ENCODE measurements at regions not wholly inside any gene's neighbourhood (a gene's known extent, or its start where the extent isn't known, plus 50 kb on each side); places are given as distances from the start of the nearest gene placed in this dataset.

- Histone ChIP-seq H3K36me3 (replicated peaks in 1 of 2; ENCODE audit: control extremely low read depth in 1 of 2, control insufficient read depth in 1 of 2, extremely low read depth in 1 of 2, insufficient read depth in 2 of 2, low read length in 1 of 2) (no peaks in the 10 kb centered on the region), H3K27me3 (replicated peaks in 1 of 4; ENCODE audit: control extremely low read depth in 1 of 4, control insufficient read depth in 3 of 4, insufficient read depth in 4 of 4, low read length in 3 of 4) (no peaks in the 10 kb centered on the region), H3K9ac (ENCODE audit: low read length) (no peak overlapping the region), H3K4me1 (ENCODE audit: control insufficient read depth in 2 of 2, insufficient read depth in 2 of 2, low read length in 2 of 2) (no peaks in the 10 kb centered on the region), H3K27ac (ENCODE audit: low read length in 2 of 2) (no peak overlapping the region), H3K79me2 (ENCODE audit: control insufficient read depth, insufficient read depth, low read length) (no peaks in the 10 kb centered on the region), H2AFZ (ENCODE audit: insufficient read depth, low read depth, low read length, poor library complexity, severe bottlenecking) (no peak overlapping the region), H3K9me3 (ENCODE audit: control extremely low read depth in 1 of 3, control insufficient read depth in 2 of 3, insufficient read depth in 1 of 3, low read length in 2 of 3) (no peaks in the 10 kb centered on the region), H3K4me2 (replicated peaks; ENCODE audit: low read depth, low read length, poor library complexity, severe bottlenecking) (no peak overlapping the region), H3K4me3 (ENCODE audit: control extremely low read depth in 1 of 5, extremely low read depth in 1 of 5, insufficient read depth in 1 of 5, low read depth in 2 of 5, low read length in 4 of 5) (no peak overlapping the region), H4K20me1 (ENCODE audit: control insufficient read depth, insufficient read depth, low read length, poor library complexity, severe bottlenecking) (no peaks in the 10 kb centered on the region)
- Mint-ChIP-seq H3K27ac (no peak overlapping the region), H3K4me1 (no peaks in the 10 kb centered on the region), H3K4me3 (no peak overlapping the region), H3K27me3 (peaks cover 4% of the 10 kb centered on the region), H3K9me3 (ENCODE audit: insufficient read depth) (no peaks in the 10 kb centered on the region)
- TF ChIP-seq EZH2 (IDR thresholded peaks at IDR 0.05; ENCODE audit: borderline replicate concordance, insufficient read depth, low read depth, low read length, poor library complexity, severe bottlenecking) (no peak), CTCF (IDR thresholded peaks at IDR 0.05) (no peak)
- DNase-seq = no peak
- no CpG with 5 or more reads among the region's 3 CpGs for WGBS (ENCODE audit: insufficient coverage)
- POLR2A ChIA-PET = no interaction called here
- CTCF ChIA-PET = no interaction called here
- ATAC-seq (ENCODE audit: low read depth) = no peak
- intact Hi-C loops (cut with micrococcal nuclease) = no loop called here
Observed at GRCh38 chr10:121169406-121169805, 318.2 kb downstream of the WDR11 start.

- H3K27me3 ChIP-seq (replicated peaks in 1 of 4; ENCODE audit: control extremely low read depth in 1 of 4, control insufficient read depth in 3 of 4, insufficient read depth in 4 of 4, low read length in 3 of 4) = no peaks in the 10 kb centered on the region
- H3K4me1 ChIP-seq (ENCODE audit: control insufficient read depth in 2 of 2, insufficient read depth in 2 of 2, low read length in 2 of 2) = no peaks in the 10 kb centered on the region
- Mint-ChIP-seq H3K4me3 (no peak overlapping the region), H3K4me1 (no peaks in the 10 kb centered on the region), H3K27ac (no peak overlapping the region), H3K27me3 (no peaks in the 10 kb centered on the region), H3K9me3 (ENCODE audit: insufficient read depth) (no peaks in the 10 kb centered on the region)
- intact Hi-C loops (cut with micrococcal nuclease) = no loop called here
- ATAC-seq (ENCODE audit: low read depth) (no peak), DNase-seq (no peak)
- no peaks in the 10 kb centered on the region for H3K36me3 ChIP-seq (replicated peaks in 1 of 2; ENCODE audit: control extremely low read depth in 1 of 2, control insufficient read depth in 1 of 2, extremely low read depth in 1 of 2, insufficient read depth in 2 of 2, low read length in 1 of 2)
- H4K20me1 ChIP-seq (ENCODE audit: control insufficient read depth, insufficient read depth, low read length, poor library complexity, severe bottlenecking) = no peaks in the 10 kb centered on the region
- 100% methylated on average over 1 of the region's 10 CpGs for WGBS (ENCODE audit: insufficient coverage)
- TF ChIP-seq CTCF (IDR thresholded peaks at IDR 0.05) (no peak), EZH2 (IDR thresholded peaks at IDR 0.05; ENCODE audit: borderline replicate concordance, insufficient read depth, low read depth, low read length, poor library complexity, severe bottlenecking) (no peak)
- H3K9me3 ChIP-seq (ENCODE audit: control extremely low read depth in 1 of 3, control insufficient read depth in 2 of 3, insufficient read depth in 1 of 3, low read length in 2 of 3) = no peaks in the 10 kb centered on the region
- H2AFZ ChIP-seq (ENCODE audit: insufficient read depth, low read depth, low read length, poor library complexity, severe bottlenecking) = no peak overlapping the region
- no peak overlapping the region for H3K27ac ChIP-seq (ENCODE audit: low read length in 2 of 2)
- no peak overlapping the region for H3K9ac ChIP-seq (ENCODE audit: low read length)
- no peaks in the 10 kb centered on the region for H3K79me2 ChIP-seq (ENCODE audit: control insufficient read depth, insufficient read depth, low read length)
- POLR2A ChIA-PET = no interaction called here
- no peak overlapping the region for H3K4me2 ChIP-seq (replicated peaks; ENCODE audit: low read depth, low read length, poor library complexity, severe bottlenecking)
- H3K4me3 ChIP-seq (ENCODE audit: control extremely low read depth in 1 of 5, extremely low read depth in 1 of 5, insufficient read depth in 1 of 5, low read depth in 2 of 5, low read length in 4 of 5) = no peak overlapping the region
- CTCF ChIA-PET = interaction anchor here (0.7 kb wide), 1 partner anchor 9 kb away, joined by 4 read pairs; no protein-coding TSS in a partner anchor
Observed at GRCh38 chr10:121171825-121172787, 320.9 kb downstream of the WDR11 start.

Measured in B cell (primary cell).